AG09319 (cell line): ENCODE measurements at regions not wholly inside any gene's neighbourhood (a gene's known extent, or its start where the extent isn't known, plus 50 kb on each side); places are given as distances from the start of the nearest gene placed in this dataset.

Source experiments
- DNase-seq: peaks from one replicate; pipeline ENCODE4 v3.0.0-alpha.2; 2010; ENCODE audit warnings: low read depth; ENCODE audit errors: extremely low read depth
- CTCF ChIP-seq: IDR thresholded peaks from 2 replicates; pipeline ENCODE4 v1.5.1; 2011; ENCODE audit warnings: low read depth, mild to moderate bottlenecking, inconsistent platforms, low read length, moderate library complexity

- TF ChIP-seq CTCF = no peak
- DNase-seq = no peak
Observed at GRCh38 chr2:78586316-78586715, 439.2 kb upstream of the REG3G start.

- no peak for TF ChIP-seq CTCF
- DNase-seq = no peak
Observed at GRCh38 chr2:78589871-78590270, 435.6 kb upstream of the REG3G start.

- DNase-seq = no peak
- no peak for TF ChIP-seq CTCF
Observed at GRCh38 chr2:78592491-78592890, 433.0 kb upstream of the REG3G start.

GRCh38 chr2:78601113-78601512, 424.4 kb upstream of the REG3G start:
- DNase-seq = no peak
- no peak for TF ChIP-seq CTCF

- TF ChIP-seq CTCF = no peak
- no peak for DNase-seq
Observed at GRCh38 chr2:78602862-78603261, 422.6 kb upstream of the REG3G start.

GRCh38 chr2:78606895-78607294, 418.6 kb upstream of the REG3G start:
- no peak for DNase-seq
- TF ChIP-seq CTCF = no peak

- no peak for TF ChIP-seq CTCF
- DNase-seq = no peak
Observed at GRCh38 chr2:78614726-78615125, 410.8 kb upstream of the REG3G start.
